ENCODE measurements at regions not wholly inside any gene's neighbourhood (a gene's known extent, or its start where the extent isn't known, plus 50 kb on each side); places are given as distances from the start of the nearest gene placed in this dataset.

DNA sequence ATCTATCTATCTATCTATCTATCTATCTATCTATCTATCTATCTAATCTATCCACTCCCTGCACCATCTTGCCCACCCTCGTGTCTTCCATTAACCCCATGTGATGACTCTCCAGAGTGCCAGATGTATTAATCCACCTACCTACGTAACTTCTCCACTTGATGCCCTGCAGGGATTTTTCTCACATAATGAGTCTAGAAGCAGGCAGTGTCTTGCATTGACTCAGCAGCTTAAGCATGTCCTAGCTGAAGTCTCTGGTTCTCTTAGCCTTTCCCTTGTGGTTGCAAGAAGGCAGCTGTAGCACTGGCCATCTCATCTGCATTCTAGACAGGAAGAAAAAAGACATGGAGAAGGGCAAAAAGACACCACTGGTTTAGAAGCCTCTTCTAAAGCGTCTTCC is 96.7 kb upstream of the ALDH1B1 start:
- intact Hi-C loops (cut with DNase I): no loop called here
- Histone ChIP-seq H3K27ac (no peak overlapping the region), H3K4me1 (no peaks in the 10 kb centered on the region), H3K36me3 (no peaks in the 10 kb centered on the region), H3K27me3 (no peaks in the 10 kb centered on the region), H3K4me3 (no peak overlapping the region), H3K9me3 (no peaks in the 10 kb centered on the region)
- no peak for ATAC-seq
- TF ChIP-seq, protein P1, sequence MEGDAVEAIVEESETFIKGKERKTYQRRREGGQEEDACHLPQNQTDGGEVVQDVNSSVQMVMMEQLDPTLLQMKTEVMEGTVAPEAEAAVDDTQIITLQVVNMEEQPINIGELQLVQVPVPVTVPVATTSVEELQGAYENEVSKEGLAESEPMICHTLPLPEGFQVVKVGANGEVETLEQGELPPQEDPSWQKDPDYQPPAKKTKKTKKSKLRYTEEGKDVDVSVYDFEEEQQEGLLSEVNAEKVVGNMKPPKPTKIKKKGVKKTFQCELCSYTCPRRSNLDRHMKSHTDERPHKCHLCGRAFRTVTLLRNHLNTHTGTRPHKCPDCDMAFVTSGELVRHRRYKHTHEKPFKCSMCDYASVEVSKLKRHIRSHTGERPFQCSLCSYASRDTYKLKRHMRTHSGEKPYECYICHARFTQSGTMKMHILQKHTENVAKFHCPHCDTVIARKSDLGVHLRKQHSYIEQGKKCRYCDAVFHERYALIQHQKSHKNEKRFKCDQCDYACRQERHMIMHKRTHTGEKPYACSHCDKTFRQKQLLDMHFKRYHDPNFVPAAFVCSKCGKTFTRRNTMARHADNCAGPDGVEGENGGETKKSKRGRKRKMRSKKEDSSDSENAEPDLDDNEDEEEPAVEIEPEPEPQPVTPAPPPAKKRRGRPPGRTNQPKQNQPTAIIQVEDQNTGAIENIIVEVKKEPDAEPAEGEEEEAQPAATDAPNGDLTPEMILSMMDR (IDR thresholded peaks at IDR 0.05): no peak
- no peak for DNase-seq

DNA sequence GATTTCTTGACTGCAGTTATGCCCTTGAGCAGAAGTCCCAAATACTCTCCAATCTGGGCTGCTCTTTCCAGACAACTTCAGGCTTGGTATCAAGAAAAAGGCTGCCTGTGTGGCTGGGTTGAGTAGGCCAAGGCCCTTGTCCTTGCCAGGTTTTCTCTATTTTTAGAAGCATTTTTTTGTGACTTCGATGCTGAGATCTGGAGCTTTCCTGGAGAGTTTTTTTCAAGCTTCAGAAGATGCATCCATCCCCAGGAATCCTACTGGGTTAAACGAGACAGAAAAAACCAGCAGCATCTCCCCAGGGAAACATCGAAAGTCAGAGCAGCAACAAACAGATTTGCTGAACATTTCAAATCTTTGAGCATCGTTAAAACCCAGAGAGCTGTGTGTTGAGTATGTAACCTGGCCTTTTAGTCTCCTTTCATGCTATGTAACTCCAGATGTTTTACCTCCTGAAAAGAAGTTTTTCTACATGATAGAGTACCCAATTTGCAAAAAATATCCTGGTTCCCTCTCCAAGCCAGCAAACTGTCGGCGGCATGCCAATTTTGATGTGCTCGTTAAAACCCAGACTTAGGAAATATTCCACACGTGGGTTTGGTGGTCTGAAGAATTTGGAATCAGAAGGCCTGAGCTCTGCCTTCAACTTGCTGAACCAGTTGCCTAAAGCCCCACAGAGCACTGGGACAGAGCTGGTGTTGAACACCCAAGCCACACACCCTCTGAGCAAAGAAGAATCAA is 98.1 kb upstream of the ALDH1B1 start:
- no peak overlapping the region for H3K4me3 ChIP-seq
- H3K27ac ChIP-seq: no peak overlapping the region
- no peaks in the 10 kb centered on the region for H3K4me1 ChIP-seq
- TF ChIP-seq, protein P1 (IDR thresholded peaks at IDR 0.05): no peak
- intact Hi-C loops (cut with DNase I): no loop called here
- H3K36me3 ChIP-seq: no peaks in the 10 kb centered on the region
- H3K9me3 ChIP-seq: no peaks in the 10 kb centered on the region
- no peak for ATAC-seq
- DNase-seq: peak in 1 of 4 donors; percentile 34
- no peaks in the 10 kb centered on the region for H3K27me3 ChIP-seq

DNA sequence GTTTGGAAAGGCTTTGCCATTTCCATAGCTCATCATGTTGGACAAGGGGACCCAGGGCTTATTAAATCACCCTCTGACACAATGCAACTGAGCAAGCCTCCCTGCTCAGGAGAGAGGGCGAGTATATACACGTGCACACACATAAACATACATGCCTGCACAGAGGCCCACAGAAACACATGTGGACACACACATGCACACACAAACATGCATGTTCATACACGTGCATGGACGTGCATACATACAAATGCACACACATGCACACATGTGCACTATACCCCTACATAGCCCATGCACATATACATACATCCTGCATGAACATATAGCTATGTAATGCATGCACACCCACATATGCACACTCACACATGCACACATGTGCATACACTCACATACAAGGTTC is 99.5 kb upstream of the ALDH1B1 start:
- H3K27me3 ChIP-seq: no peaks in the 10 kb centered on the region
- H3K36me3 ChIP-seq: no peaks in the 10 kb centered on the region
- no peak overlapping the region for H3K4me3 ChIP-seq
- TF ChIP-seq, protein P1 (IDR thresholded peaks at IDR 0.05): no peak
- H3K27ac ChIP-seq: no peak overlapping the region
- DNase-seq (no peak), ATAC-seq (no peak)
- H3K4me1 ChIP-seq: no peaks in the 10 kb centered on the region
- H3K9me3 ChIP-seq: no peaks in the 10 kb centered on the region
- intact Hi-C loops (cut with DNase I): no loop called here

DNA sequence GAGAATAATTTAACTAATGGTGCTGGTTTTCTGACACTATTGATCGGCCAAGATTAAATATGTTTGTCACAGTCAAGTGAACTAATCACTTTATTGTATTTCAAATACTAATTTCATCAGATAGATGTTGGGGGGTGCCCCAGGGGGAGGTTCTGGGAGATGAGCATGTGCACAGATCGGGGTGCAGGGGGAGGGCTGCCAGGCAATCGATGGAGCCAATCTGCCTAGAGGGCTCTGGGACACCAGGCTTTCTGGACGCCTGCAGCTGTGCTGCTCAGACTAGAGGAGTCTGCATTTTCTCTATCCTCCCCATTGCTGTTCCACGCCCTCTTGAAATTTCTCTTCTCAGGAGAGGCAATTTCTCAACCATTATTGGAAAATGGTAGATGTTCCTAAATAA is 100.0 kb upstream of the ALDH1B1 start:
- Histone ChIP-seq H3K36me3 (no peaks in the 10 kb centered on the region), H3K4me1 (no peaks in the 10 kb centered on the region), H3K27me3 (no peaks in the 10 kb centered on the region), H3K4me3 (no peak overlapping the region), H3K9me3 (no peaks in the 10 kb centered on the region), H3K27ac (no peak overlapping the region)
- intact Hi-C loops (cut with DNase I): no loop called here
- DNase-seq: no peak
- TF ChIP-seq, protein P1 (IDR thresholded peaks at IDR 0.05): no peak
- no peak for ATAC-seq

DNA sequence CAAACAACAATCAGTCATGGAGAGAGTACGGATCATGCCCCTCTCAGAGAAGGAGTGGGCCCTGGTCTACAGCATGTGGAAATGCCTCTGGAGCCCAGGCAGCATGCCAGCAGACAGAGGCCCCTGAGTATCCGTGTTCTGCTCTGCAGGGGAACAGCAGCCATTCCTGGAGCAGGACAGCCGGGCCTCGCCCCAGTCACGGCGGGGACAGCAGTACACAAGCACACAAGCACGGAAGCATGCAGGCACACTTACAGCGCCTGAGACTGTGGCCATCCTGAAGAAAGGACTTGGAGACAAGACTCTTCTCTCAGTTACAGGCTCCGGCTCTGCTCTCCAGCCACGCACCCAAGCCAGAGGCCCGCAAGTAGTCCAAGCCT is 102.6 kb upstream of the ALDH1B1 start:
- Histone ChIP-seq H3K27ac (no peak overlapping the region), H3K4me1 (no peaks in the 10 kb centered on the region), H3K27me3 (no peaks in the 10 kb centered on the region), H3K36me3 (no peaks in the 10 kb centered on the region), H3K4me3 (no peak overlapping the region), H3K9me3 (no peaks in the 10 kb centered on the region)
- TF ChIP-seq, protein P1 (IDR thresholded peaks at IDR 0.05): no peak
- no peak for DNase-seq
- ATAC-seq: no peak
- intact Hi-C loops (cut with DNase I): no loop called here

All from left lung (tissue), 4 donors.